Anterior cingulate cortex (tissue), 58 donors: ENCODE measurements at regions not wholly inside any gene's neighbourhood (a gene's known extent, or its start where the extent isn't known, plus 50 kb on each side); places are given as distances from the start of the nearest gene placed in this dataset.
"Not testable (repeated sequence)": the region's sequence is repeated elsewhere in the genome, so short reads cannot be mapped to it uniquely, and the experiment has no call there.

Experiments
- DNase-seq, 58 donors: peaks; one replicate each; lab custom pipeline; 2025; lab: John Stamatoyannopoulos, UW

- DNase-seq: no peak
Observed at GRCh38 chr4:184962125-184962638, 56.1 kb upstream of the HELT start.

GRCh38 chr4:184965230-184966050 is 52.9 kb upstream of the HELT start:
- DNase-seq: not testable (repeated sequence)

- not testable (repeated sequence) for DNase-seq
Observed at GRCh38 chr4:184966051-184966691, 52.1 kb upstream of the HELT start.

GRCh38 chr4:184967699-184968098 is 50.6 kb upstream of the HELT start:
- DNase-seq: not testable (repeated sequence)

GRCh38 chr4:184968366-184968765 is 49.9 kb upstream of the HELT start:
- no peak for DNase-seq
